Stomach (tissue), 4 donors: ENCODE measurements at regions not wholly inside any gene's neighbourhood (a gene's known extent, or its start where the extent isn't known, plus 50 kb on each side); places are given as distances from the start of the nearest gene placed in this dataset.

Source experiments
- CTCF ChIP-seq, 7 experiments: fragments of 450-650 bp in 4 of 7; fragments of 200-600 bp in 3 of 7; sonication (generic) in 3 of 7; IDR thresholded peaks; one replicate each; pipeline ENCODE4 v1.5.1; 2016 to 2019; ENCODE audit warnings: antibody characterized with exemption in 7 of 7, control low read depth in 2 of 7, mild to moderate bottlenecking in 1 of 7
- EP300 ChIP-seq: sonication (generic); formaldehyde crosslinking; IDR thresholded peaks from one replicate; pipeline ENCODE4 v1.6.1; 2017; ENCODE audit warnings: antibody characterized with exemption
- POLR2A ChIP-seq, 4 donors: fragments of 450-650 bp; IDR thresholded peaks; one replicate each; pipeline ENCODE4 v1.6.1; 2016; ENCODE audit warnings: antibody characterized with exemption in 4 of 4, control low read depth in 2 of 4, mild to moderate bottlenecking in 1 of 4, moderate library complexity in 1 of 4

GRCh38 chr13:73532582-73532981 lies 473.8 kb downstream of the KLF5 start:
- TF ChIP-seq CTCF (IDR thresholded peaks at IDR 0.05) (no peak), EP300 (no peak), POLR2A (IDR thresholded peaks at IDR 0.05) (no peak)
